Nephron progenitor cell (in vitro differentiated cells): ENCODE measurements at regions not wholly inside any gene's neighbourhood (a gene's known extent, or its start where the extent isn't known, plus 50 kb on each side); places are given as distances from the start of the nearest gene placed in this dataset.

Source experiments
- DNase-seq: peaks from one replicate; pipeline ENCODE4 v3.0.0; 2021
- H3K27ac Mint-ChIP-seq: 2 replicates; pipeline ENCODE4 v1.8.0; 2021; ENCODE audit warnings: mild to moderate bottlenecking, moderate library complexity, mixed read lengths
- H3K27me3 Mint-ChIP-seq: 2 replicates; pipeline ENCODE4 v1.8.0; 2021; ENCODE audit warnings: mild to moderate bottlenecking, low read depth, mixed read lengths; ENCODE audit not compliant: poor library complexity
- H3K36me3 Mint-ChIP-seq: 2 replicates; pipeline ENCODE4 v1.8.0; 2021; ENCODE audit warnings: low read depth, mixed read lengths
- H3K4me1 Mint-ChIP-seq: 2 replicates; pipeline ENCODE4 v1.8.0; 2021; ENCODE audit warnings: mixed read lengths
- H3K4me3 Mint-ChIP-seq: 2 replicates; pipeline ENCODE4 v1.8.0; 2021; ENCODE audit warnings: mild to moderate bottlenecking, moderate library complexity, mixed read lengths
- H3K9me3 Mint-ChIP-seq: 2 replicates; pipeline ENCODE4 v1.8.0; 2021; ENCODE audit warnings: mild to moderate bottlenecking, moderate library complexity, mixed read lengths
- TF ChIP-seq, protein P1 (sequence below): fragments of 200-600 bp; sonication (generic); IDR thresholded peaks from 2 replicates; pipeline ENCODE4 v1.5.0; 2021; ENCODE audit warnings: antibody characterized with exemption

DNA sequence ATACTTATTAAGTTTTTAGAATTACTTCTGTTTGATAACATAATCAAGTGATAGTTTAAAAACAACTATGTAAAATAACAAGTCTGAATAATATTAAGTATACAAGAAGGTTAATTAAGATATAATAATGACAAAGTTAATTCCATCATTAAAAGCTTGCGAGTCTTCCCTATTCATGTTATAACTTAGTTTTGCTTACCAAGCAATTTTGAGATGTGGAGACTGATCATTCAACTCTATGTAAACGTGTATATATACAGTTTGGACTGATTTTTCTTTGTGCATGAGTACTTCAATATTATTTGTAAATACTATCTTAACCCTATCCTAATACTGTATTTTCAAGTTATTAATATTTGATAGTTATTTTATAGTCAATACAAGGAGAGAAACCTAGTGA, 870.9 kb downstream of the GBE1 start:
- TF ChIP-seq, protein P1, sequence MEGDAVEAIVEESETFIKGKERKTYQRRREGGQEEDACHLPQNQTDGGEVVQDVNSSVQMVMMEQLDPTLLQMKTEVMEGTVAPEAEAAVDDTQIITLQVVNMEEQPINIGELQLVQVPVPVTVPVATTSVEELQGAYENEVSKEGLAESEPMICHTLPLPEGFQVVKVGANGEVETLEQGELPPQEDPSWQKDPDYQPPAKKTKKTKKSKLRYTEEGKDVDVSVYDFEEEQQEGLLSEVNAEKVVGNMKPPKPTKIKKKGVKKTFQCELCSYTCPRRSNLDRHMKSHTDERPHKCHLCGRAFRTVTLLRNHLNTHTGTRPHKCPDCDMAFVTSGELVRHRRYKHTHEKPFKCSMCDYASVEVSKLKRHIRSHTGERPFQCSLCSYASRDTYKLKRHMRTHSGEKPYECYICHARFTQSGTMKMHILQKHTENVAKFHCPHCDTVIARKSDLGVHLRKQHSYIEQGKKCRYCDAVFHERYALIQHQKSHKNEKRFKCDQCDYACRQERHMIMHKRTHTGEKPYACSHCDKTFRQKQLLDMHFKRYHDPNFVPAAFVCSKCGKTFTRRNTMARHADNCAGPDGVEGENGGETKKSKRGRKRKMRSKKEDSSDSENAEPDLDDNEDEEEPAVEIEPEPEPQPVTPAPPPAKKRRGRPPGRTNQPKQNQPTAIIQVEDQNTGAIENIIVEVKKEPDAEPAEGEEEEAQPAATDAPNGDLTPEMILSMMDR: no peak
- H3K9me3 Mint-ChIP-seq: peaks cover 8% of the 10 kb centered on the region
- H3K36me3 Mint-ChIP-seq: no peaks in the 10 kb centered on the region
- H3K27me3 Mint-ChIP-seq: no peaks in the 10 kb centered on the region
- no peak for DNase-seq
- H3K4me1 Mint-ChIP-seq: no peaks in the 10 kb centered on the region
- H3K27ac Mint-ChIP-seq: no peak overlapping the region
- H3K4me3 Mint-ChIP-seq: no peak overlapping the region

DNA sequence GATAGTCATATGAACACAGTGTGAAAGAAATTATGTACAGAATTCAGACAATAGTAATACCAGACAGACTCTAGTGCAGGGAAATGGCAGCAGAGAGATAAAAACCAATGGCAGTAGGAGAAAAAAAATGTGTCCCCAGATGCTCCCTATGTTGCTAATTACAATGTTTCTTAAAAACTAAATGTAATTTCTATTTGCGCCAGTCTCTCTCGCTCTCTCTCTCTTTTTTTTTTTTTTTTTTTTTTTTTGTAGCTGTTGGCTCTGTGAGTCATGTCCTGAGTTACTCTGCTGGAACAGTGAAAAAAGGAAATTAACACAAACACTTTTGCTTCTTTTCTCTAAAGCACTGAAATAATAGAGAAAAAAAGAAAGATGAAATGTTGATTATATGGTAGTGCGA, 871.9 kb downstream of the GBE1 start:
- Mint-ChIP-seq H3K4me1 (no peaks in the 10 kb centered on the region), H3K4me3 (no peak overlapping the region), H3K9me3 (peaks cover 6% of the 10 kb centered on the region), H3K27ac (no peak overlapping the region), H3K27me3 (no peaks in the 10 kb centered on the region), H3K36me3 (no peaks in the 10 kb centered on the region)
- no peak for DNase-seq
- TF ChIP-seq, protein P1: no peak

DNA sequence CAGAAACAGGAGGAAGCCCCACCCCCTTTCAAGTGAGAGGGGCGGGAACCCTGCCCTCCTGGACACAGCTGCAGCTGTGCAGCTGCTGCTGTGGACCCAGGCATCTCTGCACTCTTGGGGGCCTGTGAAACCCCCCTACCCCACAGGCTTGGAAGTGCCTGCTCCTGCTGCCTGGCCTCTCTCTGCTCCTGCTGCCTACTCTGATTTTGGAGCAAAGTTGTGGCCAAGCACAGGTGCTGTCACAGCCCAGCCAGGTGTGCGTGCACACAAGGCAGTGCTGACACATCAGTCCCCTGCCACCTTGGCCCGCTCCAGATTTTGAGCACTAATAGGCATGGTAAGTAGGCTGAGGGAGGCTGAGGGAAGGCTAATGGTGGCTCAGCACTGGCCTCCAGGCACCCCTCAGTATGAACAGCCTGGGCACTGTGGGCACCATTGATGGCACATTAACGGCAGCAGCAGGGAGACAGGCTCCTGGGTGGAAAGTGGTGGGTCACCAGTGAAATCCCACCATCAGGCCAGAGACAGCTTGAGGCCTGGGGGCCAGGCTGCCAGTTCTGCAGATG, 890.9 kb downstream of the GBE1 start:
- TF ChIP-seq, protein P1: no peak
- no peaks in the 10 kb centered on the region for H3K36me3 Mint-ChIP-seq
- no peak for DNase-seq
- H3K9me3 Mint-ChIP-seq: peaks cover 11% of the 10 kb centered on the region
- H3K27me3 Mint-ChIP-seq: no peaks in the 10 kb centered on the region
- H3K4me1 Mint-ChIP-seq: no peaks in the 10 kb centered on the region
- H3K27ac Mint-ChIP-seq: no peak overlapping the region
- H3K4me3 Mint-ChIP-seq: no peak overlapping the region

DNA sequence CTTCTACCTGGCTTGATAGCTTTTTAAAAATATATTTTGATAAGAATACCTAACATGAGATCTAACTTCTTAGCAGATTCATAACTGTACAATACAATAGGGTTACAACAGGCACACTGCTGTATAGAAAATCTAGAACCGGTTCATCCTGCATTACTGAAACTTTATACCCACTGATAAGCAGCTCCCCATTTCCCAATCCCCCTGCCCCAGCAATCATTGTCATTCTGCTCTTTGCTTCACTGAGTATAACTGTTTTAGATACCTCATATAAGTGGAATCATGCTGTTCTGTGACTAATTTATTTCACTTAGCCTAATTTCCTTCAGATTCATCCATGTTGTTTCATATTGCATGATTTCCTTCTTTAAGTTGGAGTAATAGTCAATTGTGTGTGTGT, 906.0 kb downstream of the GBE1 start:
- H3K27ac Mint-ChIP-seq: no peak overlapping the region
- H3K27me3 Mint-ChIP-seq: no peaks in the 10 kb centered on the region
- H3K4me1 Mint-ChIP-seq: no peaks in the 10 kb centered on the region
- no peak overlapping the region for H3K4me3 Mint-ChIP-seq
- DNase-seq: no peak
- H3K9me3 Mint-ChIP-seq: no peaks in the 10 kb centered on the region
- H3K36me3 Mint-ChIP-seq: no peaks in the 10 kb centered on the region
- TF ChIP-seq, protein P1: no peak

DNA sequence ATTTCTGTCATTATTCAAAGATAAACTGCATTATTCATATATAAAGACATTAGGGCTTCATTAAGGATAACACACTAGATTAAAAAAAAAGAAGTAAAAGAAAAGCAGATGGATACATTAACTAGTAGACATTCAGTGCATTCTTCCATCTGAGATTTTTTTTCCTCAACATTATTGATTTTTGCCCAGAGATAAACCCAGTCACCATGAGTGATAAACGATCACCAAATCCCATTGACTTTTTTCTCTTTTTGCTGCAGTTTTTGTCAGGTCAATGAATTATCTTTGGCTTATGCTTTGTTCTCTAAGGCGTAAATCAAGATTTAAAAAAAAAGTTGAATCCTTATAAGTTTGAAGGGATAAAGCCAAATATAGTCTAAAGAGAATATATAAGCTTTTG, 925.0 kb downstream of the GBE1 start:
- peaks cover 11% of the 10 kb centered on the region for H3K9me3 Mint-ChIP-seq
- no peak overlapping the region for H3K4me3 Mint-ChIP-seq
- no peaks in the 10 kb centered on the region for H3K4me1 Mint-ChIP-seq
- TF ChIP-seq, protein P1: no peak
- no peaks in the 10 kb centered on the region for H3K36me3 Mint-ChIP-seq
- H3K27me3 Mint-ChIP-seq: peaks cover 3% of the 10 kb centered on the region
- no peak overlapping the region for H3K27ac Mint-ChIP-seq
- DNase-seq: no peak

DNA sequence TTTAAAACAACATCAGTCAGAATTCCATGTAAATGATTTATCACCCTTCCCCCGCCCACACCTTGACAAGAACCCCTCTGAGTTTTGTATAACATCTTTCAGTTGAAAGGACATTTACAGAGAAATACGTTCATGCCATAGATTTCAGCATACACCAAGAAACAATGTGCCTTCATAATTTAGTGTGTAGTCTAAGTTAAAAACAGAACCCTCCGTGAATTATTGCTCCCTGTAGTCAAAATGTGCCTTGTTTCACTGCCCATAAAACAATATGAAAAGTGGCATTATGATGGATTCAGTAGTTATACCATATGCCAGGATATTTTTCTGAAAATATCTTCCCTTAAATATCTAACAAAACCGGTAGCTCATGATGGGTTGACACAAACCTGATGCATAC, 953.9 kb downstream of the GBE1 start:
- H3K4me3 Mint-ChIP-seq: no peak overlapping the region
- peaks cover 5% of the 10 kb centered on the region for H3K27me3 Mint-ChIP-seq
- no peaks in the 10 kb centered on the region for H3K9me3 Mint-ChIP-seq
- TF ChIP-seq, protein P1: no peak
- no peak for DNase-seq
- no peaks in the 10 kb centered on the region for H3K36me3 Mint-ChIP-seq
- H3K27ac Mint-ChIP-seq: no peak overlapping the region
- no peaks in the 10 kb centered on the region for H3K4me1 Mint-ChIP-seq
